Activated CD8-positive, alpha-beta memory T cell treated with anti-CD3 and anti-CD28 coated beads, Interleukin-2, amount 10 ng/mL, durations not matched to agents 7 days and 5 days (primary cell): ENCODE measurements at regions not wholly inside any gene's neighbourhood (a gene's known extent, or its start where the extent isn't known, plus 50 kb on each side); places are given as distances from the start of the nearest gene placed in this dataset.
A peak's percentile ranks its signal among the peaks of the same experiment; 100 is the strongest.
"Not testable (repeated sequence)": the region's sequence is repeated elsewhere in the genome, so short reads cannot be mapped to it uniquely, and the experiment has no call there.

ENCODE experiments used
- ATAC-seq: fragments of 150-1000 bp; cut with Tn5 transposase; one replicate; pipeline ENCODE4 v1.10.0; 2021; ENCODE audit warnings: moderate library complexity
- CTCF ChIA-PET: fragments of 350-600 bp; sonication (Branson Sonifier 250); formaldehyde crosslinking; loops from one replicate; lab custom pipeline; 2021; ENCODE audit warnings: antibody characterized with exemption; lab: Charles Lee
- DNase-seq: peaks from one replicate; pipeline ENCODE4 v3.0.0-alpha.2; 2020
- H3K27ac Mint-ChIP-seq: one replicate; pipeline ENCODE4 v1.8.0; 2021; ENCODE audit warnings: mild to moderate bottlenecking, mixed read lengths
- H3K27me3 Mint-ChIP-seq: one replicate; pipeline ENCODE4 v1.8.0; 2021; ENCODE audit warnings: mixed read lengths
- H3K36me3 Mint-ChIP-seq: one replicate; pipeline ENCODE4 v1.8.0; 2021; ENCODE audit warnings: mild to moderate bottlenecking, mixed read lengths
- H3K4me1 Mint-ChIP-seq: one replicate; pipeline ENCODE4 v1.8.0; 2021; ENCODE audit warnings: mixed read lengths
- H3K4me3 Mint-ChIP-seq: one replicate; pipeline ENCODE4 v1.8.0; 2021; ENCODE audit warnings: mild to moderate bottlenecking, moderate library complexity, mixed read lengths
- H3K9me3 Mint-ChIP-seq: one replicate; pipeline ENCODE4 v1.8.0; 2022; ENCODE audit warnings: low read depth, mixed read lengths

DNA sequence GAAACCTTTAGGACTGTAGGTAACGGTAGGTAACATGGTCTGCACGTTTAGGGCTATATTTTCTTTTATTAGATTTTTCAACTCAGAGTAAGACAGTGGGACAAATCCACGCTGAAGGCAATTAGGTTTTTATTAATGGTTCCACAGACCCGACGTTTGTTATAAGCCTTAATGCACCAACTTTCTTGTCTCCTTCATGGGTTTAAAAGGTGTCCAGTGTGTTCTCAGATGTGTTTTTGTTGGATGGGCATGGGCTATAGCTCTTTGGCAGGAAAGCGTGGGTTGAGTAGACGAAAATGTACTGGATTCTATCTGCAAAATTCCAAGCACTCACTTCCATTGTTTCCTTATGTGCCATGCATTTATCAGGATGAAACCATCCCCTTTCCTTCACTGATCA, 88.0 kb upstream of the SIM2 start:
- Mint-ChIP-seq H3K9me3 (no peaks in the 10 kb centered on the region), H3K36me3 (no peaks in the 10 kb centered on the region), H3K4me3 (no peak overlapping the region), H3K4me1 (no peaks in the 10 kb centered on the region), H3K27me3 (peaks cover 13% of the 10 kb centered on the region), H3K27ac (no peak overlapping the region)
- CTCF ChIA-PET: interaction anchor here (2.8 kb wide), 1 partner anchor 19 kb away, joined by 11 read pairs; no protein-coding TSS in a partner anchor
- DNase-seq (no peak), ATAC-seq (no peak)

DNA sequence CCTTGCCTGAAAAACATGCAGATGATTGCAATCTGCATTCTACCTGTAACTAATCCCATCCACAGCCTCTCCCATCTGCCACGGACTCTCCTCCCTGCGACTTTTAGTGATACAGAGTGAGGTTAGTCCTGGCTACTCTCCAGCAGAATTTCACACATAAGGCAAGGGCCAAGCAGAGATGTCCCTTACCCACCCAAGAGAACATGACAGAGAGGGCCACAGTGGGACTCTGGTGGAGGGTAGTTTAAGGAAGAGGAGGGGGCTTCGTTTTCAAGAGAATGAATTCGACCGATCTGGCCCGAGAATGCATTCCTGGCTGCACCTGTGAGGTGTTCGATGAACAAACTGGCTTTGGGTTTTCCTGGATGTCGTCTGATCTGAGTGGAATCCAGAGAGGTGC, 87.5 kb upstream of the SIM2 start:
- DNase-seq: no peak
- no peak overlapping the region for H3K27ac Mint-ChIP-seq
- no peaks in the 10 kb centered on the region for H3K9me3 Mint-ChIP-seq
- CTCF ChIA-PET: interaction anchor here (2.8 kb wide), 1 partner anchor 19 kb away, joined by 11 read pairs; no protein-coding TSS in a partner anchor
- no peak overlapping the region for H3K4me3 Mint-ChIP-seq
- no peak for ATAC-seq
- peaks cover 13% of the 10 kb centered on the region for H3K27me3 Mint-ChIP-seq
- H3K4me1 Mint-ChIP-seq: no peaks in the 10 kb centered on the region
- no peaks in the 10 kb centered on the region for H3K36me3 Mint-ChIP-seq

DNA sequence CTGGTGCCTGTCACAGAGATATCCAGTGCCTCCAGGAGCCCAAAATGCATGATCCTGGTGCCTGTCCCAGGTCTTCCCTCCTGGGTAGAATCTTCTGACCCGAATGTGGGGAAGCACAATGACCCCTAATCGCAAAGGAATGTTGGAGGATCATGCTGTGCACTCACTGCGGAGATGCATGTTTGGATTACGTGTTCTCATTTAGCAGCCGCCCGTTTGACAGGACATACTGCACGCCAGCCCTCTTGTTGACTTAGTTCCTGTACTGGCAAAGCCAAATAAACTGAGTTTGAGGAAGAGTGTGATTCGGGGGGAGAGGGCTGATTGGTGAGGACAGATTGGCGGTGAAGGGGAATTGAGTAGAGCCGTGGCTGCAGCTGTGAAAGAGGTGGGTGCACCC, 85.9 kb upstream of the SIM2 start:
- DNase-seq (no peak), ATAC-seq (no peak)
- Mint-ChIP-seq H3K4me1 (no peaks in the 10 kb centered on the region), H3K27ac (no peak overlapping the region), H3K4me3 (no peak overlapping the region), H3K9me3 (no peaks in the 10 kb centered on the region), H3K27me3 (peaks cover 13% of the 10 kb centered on the region), H3K36me3 (no peaks in the 10 kb centered on the region)
- CTCF ChIA-PET: no interaction called here

DNA sequence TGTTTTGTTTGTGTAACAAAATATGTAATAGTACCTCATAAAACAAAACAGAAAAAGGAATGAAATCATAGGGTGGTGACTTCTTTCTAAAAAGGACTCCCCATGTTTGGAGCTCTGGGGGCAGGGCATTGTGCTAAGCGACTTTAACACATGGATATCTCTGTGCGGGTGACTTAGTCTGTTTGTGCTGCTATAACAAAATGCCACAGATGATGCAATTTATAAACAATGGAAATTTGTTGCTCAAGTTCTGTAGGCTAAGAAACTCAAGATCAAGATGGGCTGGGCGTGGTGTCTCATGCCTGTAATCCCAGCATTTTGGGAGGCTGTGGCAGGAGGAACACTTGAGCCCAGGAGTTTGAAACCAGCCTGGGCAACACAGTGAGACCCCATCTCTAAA, 85.4 kb upstream of the SIM2 start:
- H3K4me3 Mint-ChIP-seq: no peak overlapping the region
- H3K27me3 Mint-ChIP-seq: peaks cover 13% of the 10 kb centered on the region
- no peaks in the 10 kb centered on the region for H3K4me1 Mint-ChIP-seq
- no peak for ATAC-seq
- DNase-seq: no peak
- CTCF ChIA-PET: no interaction called here
- H3K9me3 Mint-ChIP-seq: no peaks in the 10 kb centered on the region
- no peaks in the 10 kb centered on the region for H3K36me3 Mint-ChIP-seq
- no peak overlapping the region for H3K27ac Mint-ChIP-seq

DNA sequence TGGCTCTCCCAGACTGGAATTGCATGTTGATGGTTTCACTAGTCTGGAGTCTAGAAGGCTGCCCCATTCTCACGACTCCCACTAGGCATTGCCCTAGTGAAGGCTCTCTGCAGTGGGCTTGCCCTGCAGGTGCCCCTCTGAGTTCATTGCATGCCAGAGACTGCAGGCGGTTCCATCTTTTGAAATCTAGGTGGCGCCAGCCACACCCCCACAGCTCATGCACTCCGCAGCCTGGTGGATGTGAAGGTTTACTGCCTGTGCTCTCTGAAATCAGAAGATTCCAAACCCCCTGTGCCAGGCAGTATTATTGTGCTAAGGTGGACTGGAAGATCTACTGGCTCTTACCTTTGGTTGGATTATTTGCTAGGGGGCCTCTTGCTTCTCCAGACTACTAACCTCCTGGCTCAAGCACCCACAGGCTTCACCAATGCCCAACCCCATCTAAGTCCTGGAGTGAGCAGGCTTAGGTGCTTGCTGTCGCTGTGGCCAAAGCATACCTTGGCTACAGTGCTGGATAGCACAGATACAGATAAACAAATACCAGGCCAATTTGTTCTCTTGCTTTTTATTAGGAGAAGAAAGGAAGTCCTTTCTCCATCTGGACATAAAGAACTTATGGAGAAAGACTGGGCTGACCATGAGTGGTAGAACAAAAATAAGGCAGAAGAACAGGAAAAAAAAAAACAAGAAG, 83.5 kb upstream of the SIM2 start:
- H3K4me3 Mint-ChIP-seq: no peak overlapping the region
- no peak overlapping the region for H3K27ac Mint-ChIP-seq
- no peaks in the 10 kb centered on the region for H3K4me1 Mint-ChIP-seq
- H3K36me3 Mint-ChIP-seq: no peaks in the 10 kb centered on the region
- H3K27me3 Mint-ChIP-seq: peaks cover 12% of the 10 kb centered on the region
- H3K9me3 Mint-ChIP-seq: no peaks in the 10 kb centered on the region
- ATAC-seq (no peak), DNase-seq (no peak)
- CTCF ChIA-PET: no interaction called here

DNA sequence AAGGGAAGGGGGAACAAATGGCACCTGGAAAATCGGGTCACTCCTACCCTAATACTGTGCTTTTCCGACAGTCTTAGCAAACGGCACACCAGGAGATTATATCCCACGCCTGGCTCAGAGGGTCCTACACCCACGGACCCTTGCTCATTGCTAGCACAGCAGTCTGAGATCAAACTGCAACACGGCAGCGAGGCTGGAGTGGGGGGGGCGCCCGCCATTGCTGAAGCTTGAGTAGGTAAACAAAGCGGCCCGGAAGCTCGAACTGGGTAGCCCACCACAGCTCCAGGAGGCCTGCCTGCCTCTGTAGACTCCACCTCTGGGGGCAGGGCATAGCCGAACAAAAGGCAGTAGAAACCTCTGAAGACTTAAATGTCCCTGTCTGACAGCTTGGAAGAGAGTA, 82.1 kb upstream of the SIM2 start:
- CTCF ChIA-PET: interaction anchor here (1.3 kb wide), 1 partner anchor 14 kb away, joined by 4 read pairs; no protein-coding TSS in a partner anchor

DNA sequence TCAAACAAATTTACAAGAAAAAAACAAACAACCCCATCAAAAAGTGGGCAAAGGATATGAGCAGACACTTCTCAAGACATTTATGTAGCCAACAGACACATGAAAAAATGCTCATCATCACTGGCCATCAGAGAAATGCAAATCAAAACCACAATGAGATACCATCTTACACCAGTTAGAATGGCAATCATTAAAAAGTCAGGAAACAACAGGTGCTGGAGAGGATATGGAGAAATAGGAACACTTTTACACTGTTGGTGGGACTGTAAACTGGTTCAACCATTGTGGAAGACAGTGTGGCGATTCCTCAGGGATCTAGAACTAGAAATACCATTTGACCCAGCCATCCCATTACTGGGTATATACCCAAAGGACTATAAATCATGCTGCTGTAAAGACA, 77.1 kb upstream of the SIM2 start:
- H3K4me1 Mint-ChIP-seq, ATAC-seq, H3K4me3 Mint-ChIP-seq, CTCF ChIA-PET, H3K9me3 Mint-ChIP-seq, H3K27ac Mint-ChIP-seq, DNase-seq, H3K27me3 Mint-ChIP-seq, H3K36me3 Mint-ChIP-seq: not testable (repeated sequence)

More for the DNA sequence above, 82.1 kb upstream of the SIM2 start:
- H3K4me3 Mint-ChIP-seq, H3K36me3 Mint-ChIP-seq, H3K4me1 Mint-ChIP-seq, H3K27me3 Mint-ChIP-seq, H3K9me3 Mint-ChIP-seq, ATAC-seq, H3K27ac Mint-ChIP-seq, DNase-seq: not testable (repeated sequence)

DNA sequence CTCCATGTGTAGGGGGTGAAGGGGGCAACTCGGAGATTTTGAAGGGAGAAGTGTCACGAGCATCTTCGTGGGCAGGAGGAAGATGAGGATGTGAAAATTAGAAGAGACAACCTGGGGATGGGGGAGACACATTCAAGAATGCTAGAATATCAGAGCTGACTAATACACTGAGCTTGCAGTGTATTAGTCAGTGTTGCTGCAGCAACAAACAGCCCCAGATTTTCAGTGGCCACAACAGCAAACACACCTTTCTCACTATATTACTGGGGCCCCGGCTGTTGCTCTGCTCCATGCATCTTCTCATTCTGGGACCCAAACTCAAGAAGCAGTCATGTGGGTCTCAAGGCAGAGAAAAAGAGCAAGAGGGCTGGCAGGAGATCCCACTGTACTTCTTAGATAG, 74.8 kb upstream of the SIM2 start:
- CTCF ChIA-PET: no interaction called here
- H3K4me1 Mint-ChIP-seq: no peaks in the 10 kb centered on the region
- no peaks in the 10 kb centered on the region for H3K36me3 Mint-ChIP-seq
- H3K27me3 Mint-ChIP-seq: no peaks in the 10 kb centered on the region
- no peak overlapping the region for H3K4me3 Mint-ChIP-seq
- ATAC-seq (no peak), DNase-seq (no peak)
- H3K27ac Mint-ChIP-seq: no peak overlapping the region
- no peaks in the 10 kb centered on the region for H3K9me3 Mint-ChIP-seq

DNA sequence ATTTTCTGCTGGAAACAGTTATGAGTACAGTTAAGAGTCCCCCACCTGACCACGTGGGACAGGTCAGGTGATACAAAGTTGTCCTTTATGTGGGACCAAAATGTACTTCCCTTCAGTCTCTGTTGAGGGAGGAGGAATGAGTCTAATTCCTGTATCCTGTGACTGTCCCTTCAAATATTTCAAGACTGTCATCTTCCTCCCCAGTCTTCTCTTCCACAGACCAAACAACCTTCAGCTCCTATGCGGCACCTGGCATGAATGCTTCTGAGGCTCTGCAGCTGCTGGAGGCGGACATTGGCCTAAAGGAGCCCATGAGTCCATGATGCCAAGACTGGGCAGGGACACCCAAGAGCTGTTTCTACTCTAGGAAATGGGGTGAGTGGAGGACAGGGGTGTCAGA, 72.1 kb upstream of the SIM2 start:
- Mint-ChIP-seq H3K36me3 (no peaks in the 10 kb centered on the region), H3K4me3 (no peak overlapping the region), H3K27ac (no peak overlapping the region), H3K27me3 (peaks cover 3% of the 10 kb centered on the region), H3K9me3 (no peaks in the 10 kb centered on the region), H3K4me1 (no peaks in the 10 kb centered on the region)
- CTCF ChIA-PET: no interaction called here
- no peak for DNase-seq
- ATAC-seq: no peak

DNA sequence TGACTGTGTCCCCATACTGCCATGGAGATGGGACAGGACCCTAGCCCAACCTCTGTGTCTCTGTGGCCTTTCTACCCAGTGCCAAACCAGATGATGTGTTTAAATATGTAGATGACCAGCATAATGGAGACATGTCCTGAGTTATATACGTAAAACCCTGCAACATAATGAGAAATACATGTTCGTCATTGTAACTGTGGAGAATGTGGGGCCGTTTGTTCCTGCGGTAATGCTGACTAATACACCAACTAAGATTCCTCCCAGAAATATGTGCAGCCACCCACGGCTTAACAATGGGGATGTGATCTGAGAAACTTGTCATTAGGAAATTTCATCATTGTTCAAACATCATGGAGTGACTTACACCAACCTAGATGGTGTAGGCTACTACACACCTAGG, 71.7 kb upstream of the SIM2 start:
- peaks cover 3% of the 10 kb centered on the region for H3K27me3 Mint-ChIP-seq
- no peak overlapping the region for H3K27ac Mint-ChIP-seq
- H3K9me3 Mint-ChIP-seq: no peaks in the 10 kb centered on the region
- DNase-seq: no peak
- no peaks in the 10 kb centered on the region for H3K4me1 Mint-ChIP-seq
- H3K36me3 Mint-ChIP-seq: no peaks in the 10 kb centered on the region
- H3K4me3 Mint-ChIP-seq: no peak overlapping the region
- no peak for ATAC-seq
- CTCF ChIA-PET: no interaction called here

DNA sequence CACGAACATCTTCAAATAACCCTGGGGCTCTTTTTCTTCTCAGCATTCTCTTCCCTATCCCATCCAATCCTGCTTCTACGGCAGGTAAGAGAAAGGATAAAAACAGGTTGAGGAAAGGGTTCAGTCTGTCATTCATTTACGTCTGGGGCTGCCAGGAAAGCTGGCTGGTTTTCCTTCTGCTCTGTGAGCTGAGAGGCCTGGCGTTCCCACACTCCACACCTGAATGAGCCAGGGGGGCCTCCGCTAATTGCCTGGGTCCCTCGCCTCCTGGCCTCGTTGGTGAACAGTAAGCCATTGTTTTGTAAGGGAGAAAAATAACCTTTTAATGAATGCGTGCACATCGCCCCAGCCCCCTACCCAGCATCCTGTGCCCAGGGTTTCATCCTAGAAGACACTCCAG, 70.8 kb upstream of the SIM2 start:
- CTCF ChIA-PET: no interaction called here

DNA sequence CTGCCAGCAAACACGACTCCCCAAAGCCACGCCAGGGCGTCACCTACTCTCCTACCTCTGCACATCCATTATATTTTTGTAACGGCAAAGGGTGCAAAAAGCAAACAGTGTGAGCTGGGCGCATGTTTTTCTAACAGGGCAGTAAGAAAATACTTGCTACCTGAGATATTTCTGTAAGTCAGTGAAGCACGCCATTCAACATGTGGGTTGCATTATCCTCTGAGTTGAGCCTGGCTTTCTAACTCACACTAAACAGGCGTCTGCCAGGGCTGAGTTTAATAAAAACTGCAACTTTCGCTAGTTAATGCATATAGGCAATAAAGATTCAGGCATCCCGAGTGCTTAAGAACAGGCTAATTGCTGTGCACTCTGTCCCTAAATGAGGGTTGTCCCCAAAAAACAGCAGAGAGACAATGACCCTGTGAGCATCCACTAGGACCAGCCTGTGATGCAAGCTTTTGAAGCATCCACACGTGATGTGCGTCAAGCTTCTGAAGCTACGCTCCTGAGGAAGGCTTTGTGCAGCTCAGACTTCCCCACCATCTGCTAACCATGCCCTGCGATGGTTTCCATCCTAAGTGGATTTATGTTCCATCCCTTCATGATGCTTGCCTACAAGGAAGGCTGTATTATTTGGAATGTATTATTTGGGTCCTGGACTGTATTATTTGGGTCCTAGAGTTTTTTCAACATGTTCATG, 70.0 kb upstream of the SIM2 start:
- no peaks in the 10 kb centered on the region for H3K36me3 Mint-ChIP-seq
- ATAC-seq (no peak), DNase-seq (no peak)
- H3K27ac Mint-ChIP-seq: no peak overlapping the region
- no peaks in the 10 kb centered on the region for H3K9me3 Mint-ChIP-seq
- no peak overlapping the region for H3K4me3 Mint-ChIP-seq
- H3K27me3 Mint-ChIP-seq: peaks cover 3% of the 10 kb centered on the region
- CTCF ChIA-PET: interaction anchor here (0.7 to 2.4 kb wide), 3 partner anchors 19 to 449 kb away, joined by 3 to 36 read pairs (median 11); no protein-coding TSS in a partner anchor
- no peaks in the 10 kb centered on the region for H3K4me1 Mint-ChIP-seq

More for the DNA sequence above, 70.8 kb upstream of the SIM2 start:
- Mint-ChIP-seq H3K9me3 (no peaks in the 10 kb centered on the region), H3K4me3 (no peak overlapping the region), H3K36me3 (no peaks in the 10 kb centered on the region), H3K4me1 (no peaks in the 10 kb centered on the region), H3K27me3 (peaks cover 3% of the 10 kb centered on the region), H3K27ac (no peak overlapping the region)
- ATAC-seq (no peak), DNase-seq (no peak)

DNA sequence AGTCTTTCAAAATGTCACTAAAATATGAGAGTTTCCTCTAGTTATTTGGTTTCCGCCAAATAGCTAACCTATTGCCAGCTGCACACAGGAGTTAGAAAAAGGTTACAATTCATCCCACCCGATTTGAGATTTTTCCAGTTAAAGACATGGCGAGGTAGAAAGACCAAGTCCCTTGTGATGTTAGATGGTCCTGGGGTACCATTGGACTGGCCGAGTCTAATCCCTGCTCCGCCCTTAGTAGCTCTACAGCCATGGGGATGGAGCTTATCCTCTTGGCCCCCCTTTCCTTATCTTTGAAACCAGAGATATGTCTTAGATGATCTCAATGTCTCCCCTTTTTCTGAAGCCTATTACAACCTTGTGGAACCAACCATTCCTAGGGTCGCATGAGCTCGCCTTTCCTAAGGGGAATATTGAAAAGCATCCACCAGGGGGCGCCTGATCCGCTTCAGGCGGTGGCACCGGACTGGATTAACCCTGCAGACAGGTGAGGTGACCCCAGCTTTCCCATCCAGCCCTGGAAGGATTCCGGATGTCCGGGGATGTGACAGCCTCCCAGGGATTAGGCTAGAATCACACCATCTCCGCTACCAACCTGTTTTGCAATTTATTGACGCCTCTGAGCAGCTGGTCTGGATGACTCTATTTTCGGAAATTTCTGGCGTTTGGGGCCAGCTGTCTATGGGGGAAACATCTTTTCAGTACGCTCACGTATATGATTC, 68.3 kb upstream of the SIM2 start:
- DNase-seq: peak; percentile 62
- H3K36me3 Mint-ChIP-seq: no peaks in the 10 kb centered on the region
- H3K4me3 Mint-ChIP-seq: no peak overlapping the region
- no peaks in the 10 kb centered on the region for H3K9me3 Mint-ChIP-seq
- CTCF ChIA-PET: interaction anchor here (0.6 to 2.4 kb wide), 33 partner anchors 8 to 1725 kb away, joined by 3 to 36 read pairs (median 4); partner anchors contain the start of gene RIPPLY3
- ATAC-seq: peak; percentile 49
- no peaks in the 10 kb centered on the region for H3K4me1 Mint-ChIP-seq
- H3K27me3 Mint-ChIP-seq: peaks cover 6% of the 10 kb centered on the region
- H3K27ac Mint-ChIP-seq: no peak overlapping the region
